ENCODE measurements at regions not wholly inside any gene's neighbourhood (a gene's known extent, or its start where the extent isn't known, plus 50 kb on each side); places are given as distances from the start of the nearest gene placed in this dataset.

GRCh38 chr4:129239088-129239487, 143.1 kb downstream of the C4orf33 start:
- TF ChIP-seq, protein P1, sequence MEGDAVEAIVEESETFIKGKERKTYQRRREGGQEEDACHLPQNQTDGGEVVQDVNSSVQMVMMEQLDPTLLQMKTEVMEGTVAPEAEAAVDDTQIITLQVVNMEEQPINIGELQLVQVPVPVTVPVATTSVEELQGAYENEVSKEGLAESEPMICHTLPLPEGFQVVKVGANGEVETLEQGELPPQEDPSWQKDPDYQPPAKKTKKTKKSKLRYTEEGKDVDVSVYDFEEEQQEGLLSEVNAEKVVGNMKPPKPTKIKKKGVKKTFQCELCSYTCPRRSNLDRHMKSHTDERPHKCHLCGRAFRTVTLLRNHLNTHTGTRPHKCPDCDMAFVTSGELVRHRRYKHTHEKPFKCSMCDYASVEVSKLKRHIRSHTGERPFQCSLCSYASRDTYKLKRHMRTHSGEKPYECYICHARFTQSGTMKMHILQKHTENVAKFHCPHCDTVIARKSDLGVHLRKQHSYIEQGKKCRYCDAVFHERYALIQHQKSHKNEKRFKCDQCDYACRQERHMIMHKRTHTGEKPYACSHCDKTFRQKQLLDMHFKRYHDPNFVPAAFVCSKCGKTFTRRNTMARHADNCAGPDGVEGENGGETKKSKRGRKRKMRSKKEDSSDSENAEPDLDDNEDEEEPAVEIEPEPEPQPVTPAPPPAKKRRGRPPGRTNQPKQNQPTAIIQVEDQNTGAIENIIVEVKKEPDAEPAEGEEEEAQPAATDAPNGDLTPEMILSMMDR (IDR thresholded peaks at IDR 0.05) = no peak
- no peak for TF ChIP-seq POLR2A (IDR thresholded peaks at IDR 0.05)
- no peak for TF ChIP-seq POLR2AphosphoS5 (IDR thresholded peaks at IDR 0.05)
